ENCODE measurements at regions not wholly inside any gene's neighbourhood (a gene's known extent, or its start where the extent isn't known, plus 50 kb on each side); places are given as distances from the start of the nearest gene placed in this dataset.
A peak's percentile ranks its signal among the peaks of the same experiment; 100 is the strongest.
"Not testable (repeated sequence)": the region's sequence is repeated elsewhere in the genome, so short reads cannot be mapped to it uniquely, and the experiment has no call there.

DNA sequence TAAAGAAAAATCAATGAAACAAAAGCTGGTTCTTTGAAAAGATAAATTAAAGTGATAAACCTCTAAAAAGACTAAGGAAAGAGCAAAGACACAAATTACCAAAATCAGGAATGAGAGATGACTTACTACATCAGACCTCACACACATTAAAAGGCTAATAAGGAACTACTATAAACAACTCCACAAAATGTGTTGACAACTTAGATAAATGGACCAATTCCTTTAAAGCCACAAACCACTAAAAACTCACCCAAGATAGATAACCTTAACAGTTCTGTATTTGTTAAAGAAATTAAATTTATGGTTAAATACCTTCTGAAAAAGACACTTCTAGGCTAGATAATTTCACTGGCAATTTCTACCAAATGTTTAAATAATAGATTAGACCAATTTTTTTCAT is 170.4 kb downstream of the SMAD6 start:
- Mint-ChIP-seq H3K4me1 (peaks cover 29% of the 10 kb centered on the region), H3K27me3 (ENCODE audit: low read depth, poor library complexity) (peaks cover 9% of the 10 kb centered on the region), H3K9me3 (no peaks in the 10 kb centered on the region)

DNA sequence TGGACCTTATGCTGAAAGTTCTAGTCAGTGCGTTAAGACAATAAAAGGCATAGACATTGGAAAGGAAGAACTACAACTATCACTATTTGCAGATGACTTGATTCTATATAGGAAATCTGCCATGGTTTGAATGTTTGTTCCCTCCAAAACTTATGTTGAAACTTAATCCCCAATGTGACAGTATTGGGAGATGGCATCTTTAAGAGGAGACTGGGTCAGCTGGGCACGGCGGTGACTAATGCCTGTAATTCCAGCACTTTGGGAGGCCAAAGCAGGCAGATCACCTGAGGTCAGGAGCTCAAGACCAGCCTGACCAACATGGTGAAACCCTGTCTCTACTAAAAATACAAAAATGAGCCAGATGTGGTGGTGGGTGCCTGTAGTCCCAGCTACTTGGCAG is 171.3 kb downstream of the SMAD6 start:
- not testable (repeated sequence) for H3K27me3 Mint-ChIP-seq (ENCODE audit: low read depth, poor library complexity); H3K4me3 Mint-ChIP-seq; H3K9me3 Mint-ChIP-seq; DNase-seq; H3K36me3 Mint-ChIP-seq (ENCODE audit: low read depth); H3K27ac Mint-ChIP-seq
- H3K4me1 Mint-ChIP-seq, result peaks cover 38% of the 10 kb centered on the region

More for the DNA sequence above, 170.4 kb downstream of the SMAD6 start:
- H3K36me3 Mint-ChIP-seq (ENCODE audit: low read depth), result no peaks in the 10 kb centered on the region
- no peak overlapping the region for H3K27ac Mint-ChIP-seq
- no peak overlapping the region for H3K4me3 Mint-ChIP-seq
- DNase-seq, result no peak
- TF ChIP-seq, protein P1, sequence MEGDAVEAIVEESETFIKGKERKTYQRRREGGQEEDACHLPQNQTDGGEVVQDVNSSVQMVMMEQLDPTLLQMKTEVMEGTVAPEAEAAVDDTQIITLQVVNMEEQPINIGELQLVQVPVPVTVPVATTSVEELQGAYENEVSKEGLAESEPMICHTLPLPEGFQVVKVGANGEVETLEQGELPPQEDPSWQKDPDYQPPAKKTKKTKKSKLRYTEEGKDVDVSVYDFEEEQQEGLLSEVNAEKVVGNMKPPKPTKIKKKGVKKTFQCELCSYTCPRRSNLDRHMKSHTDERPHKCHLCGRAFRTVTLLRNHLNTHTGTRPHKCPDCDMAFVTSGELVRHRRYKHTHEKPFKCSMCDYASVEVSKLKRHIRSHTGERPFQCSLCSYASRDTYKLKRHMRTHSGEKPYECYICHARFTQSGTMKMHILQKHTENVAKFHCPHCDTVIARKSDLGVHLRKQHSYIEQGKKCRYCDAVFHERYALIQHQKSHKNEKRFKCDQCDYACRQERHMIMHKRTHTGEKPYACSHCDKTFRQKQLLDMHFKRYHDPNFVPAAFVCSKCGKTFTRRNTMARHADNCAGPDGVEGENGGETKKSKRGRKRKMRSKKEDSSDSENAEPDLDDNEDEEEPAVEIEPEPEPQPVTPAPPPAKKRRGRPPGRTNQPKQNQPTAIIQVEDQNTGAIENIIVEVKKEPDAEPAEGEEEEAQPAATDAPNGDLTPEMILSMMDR (IDR thresholded peaks at IDR 0.05), result no peak

DNA sequence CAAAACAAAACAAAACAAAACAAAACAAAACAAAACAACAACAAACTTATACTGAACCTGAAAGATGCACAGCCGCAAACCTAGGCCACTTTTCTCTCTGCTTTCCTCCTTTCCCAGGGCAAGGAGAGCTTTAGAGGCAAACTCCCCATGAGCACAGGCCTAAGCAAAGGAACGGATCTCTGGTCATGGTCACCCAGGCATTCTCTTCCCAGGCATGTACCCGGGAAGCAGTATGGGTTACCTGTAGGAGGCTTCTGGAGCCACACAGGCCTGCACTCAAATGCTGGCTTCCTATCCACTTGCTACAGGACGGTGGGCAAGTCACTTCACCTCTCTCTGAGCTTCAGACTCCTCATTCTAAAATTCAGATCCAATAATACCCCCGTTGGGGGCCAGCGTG is 171.8 kb downstream of the SMAD6 start:
- TF ChIP-seq, protein P1 (IDR thresholded peaks at IDR 0.05), result no peak
- H3K27me3 Mint-ChIP-seq (ENCODE audit: low read depth, poor library complexity), result peaks cover 9% of the 10 kb centered on the region
- H3K27ac Mint-ChIP-seq, result no peak overlapping the region
- no peaks in the 10 kb centered on the region for H3K9me3 Mint-ChIP-seq
- H3K4me1 Mint-ChIP-seq, result peaks cover 40% of the 10 kb centered on the region
- no peak overlapping the region for H3K4me3 Mint-ChIP-seq
- DNase-seq, result no peak
- H3K36me3 Mint-ChIP-seq (ENCODE audit: low read depth), result no peaks in the 10 kb centered on the region

DNA sequence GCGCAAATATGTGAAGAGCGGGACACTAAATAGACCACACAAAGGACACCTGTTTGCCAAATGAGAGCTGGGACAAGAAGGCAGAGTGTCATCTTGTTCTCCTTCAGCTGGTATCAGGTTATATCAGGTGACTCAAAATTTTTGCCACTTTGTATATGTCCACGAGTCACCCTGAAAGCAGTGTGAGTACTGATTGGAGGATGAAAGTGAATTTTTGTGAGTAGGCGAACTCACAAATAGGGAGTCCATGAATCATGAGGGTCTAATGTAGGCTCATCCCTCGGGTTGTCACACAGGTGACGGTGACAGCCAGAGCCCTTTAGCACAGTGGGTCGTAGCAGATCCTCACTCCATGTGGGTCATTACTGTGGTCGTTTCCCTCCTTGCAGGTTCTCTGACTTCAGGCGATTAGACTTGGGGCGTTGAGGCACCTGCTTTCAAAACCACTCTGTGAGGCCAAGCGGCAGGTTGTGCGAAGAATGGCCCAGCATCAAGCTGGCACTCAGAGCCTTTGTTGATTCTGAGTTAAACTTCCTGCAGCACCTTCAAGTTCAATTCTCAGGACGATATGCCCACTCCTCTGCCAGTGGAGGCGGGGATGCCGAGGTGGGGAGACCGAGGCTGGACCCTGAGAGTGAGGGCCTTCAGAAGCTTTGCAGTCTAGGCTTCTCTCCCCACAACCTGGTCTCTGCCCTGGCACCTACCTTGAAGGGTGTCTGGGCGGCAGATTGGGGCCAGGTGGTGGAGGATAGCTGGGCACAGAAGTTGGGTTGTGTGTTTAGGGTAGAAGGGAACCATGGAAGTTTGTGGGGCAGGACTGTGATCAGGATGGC is 173.8 kb downstream of the SMAD6 start:
- no peaks in the 10 kb centered on the region for H3K9me3 Mint-ChIP-seq
- no peaks in the 10 kb centered on the region for H3K36me3 Mint-ChIP-seq (ENCODE audit: low read depth)
- H3K4me3 Mint-ChIP-seq, result no peak overlapping the region
- TF ChIP-seq, protein P1 (IDR thresholded peaks at IDR 0.05), result no peak
- no peak for DNase-seq
- H3K27ac Mint-ChIP-seq, result no peak overlapping the region
- H3K27me3 Mint-ChIP-seq (ENCODE audit: low read depth, poor library complexity), result peaks cover 11% of the 10 kb centered on the region
- peaks cover 42% of the 10 kb centered on the region for H3K4me1 Mint-ChIP-seq

DNA sequence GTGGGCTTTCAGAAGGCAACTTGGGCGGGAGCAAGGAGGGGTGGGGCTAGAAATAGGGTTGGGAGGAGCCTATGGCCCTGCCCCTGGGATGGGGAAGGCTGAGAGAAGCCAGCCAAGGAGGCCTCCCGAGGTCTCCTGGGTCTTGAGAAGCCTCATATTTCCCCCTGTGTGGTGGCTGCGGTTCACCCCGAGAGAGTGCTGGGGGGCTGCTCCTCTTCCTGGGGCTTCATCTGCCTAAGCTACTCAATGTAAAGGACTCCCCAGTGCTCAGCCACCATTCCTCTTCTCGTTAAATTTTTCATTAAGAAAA is 174.3 kb downstream of the SMAD6 start:
- H3K4me3 Mint-ChIP-seq, result no peak overlapping the region

DNA sequence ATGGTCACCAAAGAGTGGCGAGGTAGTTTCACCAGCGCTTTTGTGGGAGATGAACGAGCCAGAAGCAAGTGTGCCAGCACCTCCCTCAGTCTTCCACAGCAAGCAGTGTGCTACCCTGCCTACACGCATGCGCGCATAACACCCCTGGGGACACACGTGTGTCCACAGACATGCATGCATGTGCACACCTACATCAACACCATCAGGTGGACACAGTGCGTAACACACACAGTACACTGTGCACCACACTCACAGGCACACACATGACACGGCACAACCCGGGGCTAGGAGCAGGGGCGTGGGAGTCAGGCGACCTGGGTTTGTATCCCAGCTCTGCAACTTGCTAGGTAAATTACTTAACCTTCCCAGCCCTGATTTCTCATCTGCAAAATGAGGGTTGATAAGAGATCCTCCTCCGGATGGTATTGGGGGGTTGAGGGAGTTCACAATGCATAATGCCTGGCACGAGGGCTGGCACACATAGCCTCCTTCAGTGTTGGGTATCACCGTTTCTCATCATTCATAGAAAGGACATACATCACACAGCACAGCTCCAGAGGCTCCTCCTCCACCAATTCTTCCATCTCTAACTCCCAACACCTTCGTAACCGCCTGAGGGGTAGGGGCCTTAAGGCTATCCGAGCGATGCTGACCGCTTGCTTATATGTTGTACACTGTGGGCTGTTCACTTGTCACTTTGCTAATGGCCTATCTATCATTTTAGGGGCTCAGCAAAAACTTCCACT is 174.9 kb downstream of the SMAD6 start:
- Mint-ChIP-seq H3K9me3 (no peaks in the 10 kb centered on the region), H3K36me3 (ENCODE audit: low read depth) (no peaks in the 10 kb centered on the region), H3K27me3 (ENCODE audit: low read depth, poor library complexity) (peaks cover 14% of the 10 kb centered on the region), H3K4me1 (peaks cover 51% of the 10 kb centered on the region), H3K27ac (peak overlapping the region; percentile 65), H3K4me3 (no peak overlapping the region)
- DNase-seq, result no peak
- TF ChIP-seq, protein P1 (IDR thresholded peaks at IDR 0.05), result no peak

More for the DNA sequence above, 174.3 kb downstream of the SMAD6 start:
- no peak for DNase-seq
- TF ChIP-seq, protein P1 (IDR thresholded peaks at IDR 0.05), result no peak
- Mint-ChIP-seq H3K27ac (no peak overlapping the region), H3K36me3 (ENCODE audit: low read depth) (no peaks in the 10 kb centered on the region), H3K4me1 (peaks cover 48% of the 10 kb centered on the region), H3K27me3 (ENCODE audit: low read depth, poor library complexity) (peaks cover 14% of the 10 kb centered on the region), H3K9me3 (no peaks in the 10 kb centered on the region)

All from nephron progenitor cell (in vitro differentiated cells).